ENCODE measurements at regions not wholly inside any gene's neighbourhood (a gene's known extent, or its start where the extent isn't known, plus 50 kb on each side); places are given as distances from the start of the nearest gene placed in this dataset.
"Not testable (repeated sequence)": the region's sequence is repeated elsewhere in the genome, so short reads cannot be mapped to it uniquely, and the experiment has no call there.

GRCh38 chr17:13158494-13159240 lies 140.8 kb upstream of the ELAC2 start:
- Histone ChIP-seq H3K36me3 (no peaks in the 10 kb centered on the region), H3K27ac (no peak overlapping the region), H3K9me3 (no peaks in the 10 kb centered on the region), H3K4me1 (no peaks in the 10 kb centered on the region), H3K4me3 (no peak overlapping the region), H3K27me3 (no peaks in the 10 kb centered on the region)
- intact Hi-C loops (cut with DNase I) = no loop called here
- TF ChIP-seq CTCF (IDR thresholded peaks at IDR 0.05) = no peak
- DNase-seq (no peak), ATAC-seq (no peak)

- intact Hi-C loops (cut with DNase I) = no loop called here
- no peaks in the 10 kb centered on the region for H3K4me1 ChIP-seq
- no peak overlapping the region for H3K4me3 ChIP-seq
- TF ChIP-seq CTCF (IDR thresholded peaks at IDR 0.05) = no peak
- DNase-seq (no peak), ATAC-seq (no peak)
- H3K9me3 ChIP-seq = no peaks in the 10 kb centered on the region
- H3K27me3 ChIP-seq = no peaks in the 10 kb centered on the region
- H3K27ac ChIP-seq = no peak overlapping the region
- no peaks in the 10 kb centered on the region for H3K36me3 ChIP-seq
These were observed 139.8 kb upstream of the ELAC2 start for GRCh38 chr17:13157656-13158055.

- intact Hi-C loops (cut with DNase I) = no loop called here
- no peak for TF ChIP-seq CTCF (IDR thresholded peaks at IDR 0.05)
- Histone ChIP-seq H3K36me3 (no peaks in the 10 kb centered on the region), H3K4me3 (no peak overlapping the region), H3K9me3 (no peaks in the 10 kb centered on the region), H3K27ac (no peak overlapping the region), H3K27me3 (no peaks in the 10 kb centered on the region), H3K4me1 (no peaks in the 10 kb centered on the region)
- DNase-seq (no peak), ATAC-seq (no peak)
These were observed 137.1 kb upstream of the ELAC2 start for GRCh38 chr17:13154930-13155329.

- Histone ChIP-seq H3K27ac (no peak overlapping the region), H3K36me3 (no peaks in the 10 kb centered on the region), H3K4me1 (no peaks in the 10 kb centered on the region), H3K9me3 (no peaks in the 10 kb centered on the region), H3K27me3 (no peaks in the 10 kb centered on the region), H3K4me3 (no peak overlapping the region)
- ATAC-seq (no peak), DNase-seq (no peak)
- intact Hi-C loops (cut with DNase I) = no loop called here
- TF ChIP-seq CTCF (IDR thresholded peaks at IDR 0.05) = no peak
These were observed 136.6 kb upstream of the ELAC2 start for GRCh38 chr17:13154398-13154797.

GRCh38 chr17:13153036-13153435 lies 135.2 kb upstream of the ELAC2 start:
- no peak for DNase-seq
- no peak overlapping the region for H3K4me3 ChIP-seq
- H3K27me3 ChIP-seq = no peaks in the 10 kb centered on the region
- TF ChIP-seq CTCF (IDR thresholded peaks at IDR 0.05) = no peak
- H3K4me1 ChIP-seq = no peaks in the 10 kb centered on the region
- H3K27ac ChIP-seq = no peak overlapping the region
- intact Hi-C loops (cut with DNase I) = no loop called here
- H3K36me3 ChIP-seq = no peaks in the 10 kb centered on the region
- no peaks in the 10 kb centered on the region for H3K9me3 ChIP-seq
- no peak for ATAC-seq

- intact Hi-C loops (cut with DNase I) = no loop called here
- no peak for DNase-seq
- TF ChIP-seq CTCF (IDR thresholded peaks at IDR 0.05) = no peak
- no peaks in the 10 kb centered on the region for H3K36me3 ChIP-seq
- ATAC-seq = no peak
- no peak overlapping the region for H3K4me3 ChIP-seq
- no peaks in the 10 kb centered on the region for H3K9me3 ChIP-seq
- no peaks in the 10 kb centered on the region for H3K27me3 ChIP-seq
- no peaks in the 10 kb centered on the region for H3K4me1 ChIP-seq
- H3K27ac ChIP-seq = no peak overlapping the region
These were observed 134.7 kb upstream of the ELAC2 start for GRCh38 chr17:13152501-13152900.

- ATAC-seq; H3K4me1 ChIP-seq; H3K36me3 ChIP-seq; H3K4me3 ChIP-seq; H3K9me3 ChIP-seq; DNase-seq; H3K27ac ChIP-seq; intact Hi-C loops (cut with DNase I); H3K27me3 ChIP-seq: not testable (repeated sequence)
These were observed 132.9 kb upstream of the ELAC2 start for GRCh38 chr17:13150738-13151137.

Data from upper lobe of right lung (tissue), 1 donor.